ENCODE measurements at regions not wholly inside any gene's neighbourhood (a gene's known extent, or its start where the extent isn't known, plus 50 kb on each side); places are given as distances from the start of the nearest gene placed in this dataset.

GRCh38 chr1:34330061-34330460, 153.4 kb downstream of the C1orf94 start:
- POLR2A ChIA-PET (ENCODE audit: unreplicated experiment), result no interaction called here
- H3K27me3 ChIP-seq (ENCODE audit: insufficient read depth, low read depth), result peaks cover 18% of the 10 kb centered on the region
- CTCF ChIA-PET, result no interaction called here
- H3K4me1 ChIP-seq (replicated peaks; ENCODE audit: insufficient read depth), result no peaks in the 10 kb centered on the region
- no peak for TF ChIP-seq EZH2 (IDR thresholded peaks at IDR 0.05; ENCODE audit: low read depth)
- TF ChIP-seq, protein P1, sequence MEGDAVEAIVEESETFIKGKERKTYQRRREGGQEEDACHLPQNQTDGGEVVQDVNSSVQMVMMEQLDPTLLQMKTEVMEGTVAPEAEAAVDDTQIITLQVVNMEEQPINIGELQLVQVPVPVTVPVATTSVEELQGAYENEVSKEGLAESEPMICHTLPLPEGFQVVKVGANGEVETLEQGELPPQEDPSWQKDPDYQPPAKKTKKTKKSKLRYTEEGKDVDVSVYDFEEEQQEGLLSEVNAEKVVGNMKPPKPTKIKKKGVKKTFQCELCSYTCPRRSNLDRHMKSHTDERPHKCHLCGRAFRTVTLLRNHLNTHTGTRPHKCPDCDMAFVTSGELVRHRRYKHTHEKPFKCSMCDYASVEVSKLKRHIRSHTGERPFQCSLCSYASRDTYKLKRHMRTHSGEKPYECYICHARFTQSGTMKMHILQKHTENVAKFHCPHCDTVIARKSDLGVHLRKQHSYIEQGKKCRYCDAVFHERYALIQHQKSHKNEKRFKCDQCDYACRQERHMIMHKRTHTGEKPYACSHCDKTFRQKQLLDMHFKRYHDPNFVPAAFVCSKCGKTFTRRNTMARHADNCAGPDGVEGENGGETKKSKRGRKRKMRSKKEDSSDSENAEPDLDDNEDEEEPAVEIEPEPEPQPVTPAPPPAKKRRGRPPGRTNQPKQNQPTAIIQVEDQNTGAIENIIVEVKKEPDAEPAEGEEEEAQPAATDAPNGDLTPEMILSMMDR (conservative IDR thresholded peaks at IDR 0.05), result no peak
- BruUV-seq (replicated peaks), result no TSS peak
- no peak overlapping the region for H2AFZ ChIP-seq
- H3K9me2 ChIP-seq (ENCODE audit: insufficient read depth), result no peaks in the 10 kb centered on the region
- no peaks in the 10 kb centered on the region for H4K20me1 ChIP-seq (ENCODE audit: insufficient read depth)
- no peak overlapping the region for H3K27ac ChIP-seq
- DNase-seq, result no peak
- H3K36me3 ChIP-seq (ENCODE audit: low read depth), result no peaks in the 10 kb centered on the region
- intact Hi-C loops (cut with micrococcal nuclease; ENCODE audit: unreplicated experiment), result no loop called here
- H3K4me3 ChIP-seq, result no peak overlapping the region
- H3F3A ChIP-seq (ENCODE audit: insufficient read depth, low read depth), result no peaks in the 10 kb centered on the region
- H3K4me2 ChIP-seq, result no peak overlapping the region
- H3K9me3 ChIP-seq (ENCODE audit: insufficient read depth, low read depth), result no peaks in the 10 kb centered on the region
- no peaks in the 10 kb centered on the region for H3K79me2 ChIP-seq (ENCODE audit: low read depth)

DNA sequence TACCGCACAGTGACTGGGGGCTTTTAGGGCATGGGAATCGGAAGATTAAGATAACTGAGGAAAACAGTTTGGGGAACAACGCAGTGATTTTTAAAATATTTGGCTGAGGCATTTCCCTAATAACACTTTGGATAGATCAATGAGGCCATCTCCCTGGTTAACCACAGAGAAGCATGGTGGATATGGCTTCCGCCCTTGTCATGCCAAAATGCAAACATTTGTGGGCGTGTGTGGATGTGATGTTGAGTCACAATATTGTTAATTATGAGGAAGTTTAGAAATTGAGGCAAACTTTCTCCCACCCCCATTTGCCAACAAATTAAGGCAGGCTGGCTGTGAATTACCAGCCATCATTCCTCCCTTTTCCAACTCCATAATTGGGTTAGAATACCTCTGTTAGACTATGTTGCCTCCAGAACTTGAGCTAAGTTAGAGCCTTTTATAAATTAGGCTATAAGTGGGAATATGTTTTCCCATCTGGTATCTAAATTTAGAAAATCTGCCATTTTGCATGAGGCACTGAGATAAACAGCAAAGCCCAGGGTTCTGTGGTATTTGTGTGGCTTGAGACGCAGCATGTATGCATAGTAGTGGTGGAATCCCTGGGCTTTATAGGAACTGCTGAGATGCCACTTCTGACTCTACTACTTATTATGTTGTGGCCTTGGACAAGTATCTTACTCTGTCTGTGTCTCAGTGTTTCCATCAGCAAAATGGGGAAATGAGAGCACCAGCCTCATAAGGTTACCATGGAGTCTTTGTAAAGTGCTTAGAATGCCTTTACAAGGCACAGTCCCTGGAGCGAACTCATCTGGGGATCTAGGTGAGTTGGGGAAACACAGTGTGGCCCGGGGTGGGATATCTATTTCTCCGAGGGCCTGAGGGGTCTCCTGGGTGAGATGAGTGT, 154.6 kb downstream of the C1orf94 start:
- Histone ChIP-seq H4K20me1 (ENCODE audit: insufficient read depth) (no peaks in the 10 kb centered on the region), H3K9me2 (ENCODE audit: insufficient read depth) (no peaks in the 10 kb centered on the region), H3K4me2 (no peak overlapping the region), H3K4me3 (no peak overlapping the region), H3K9me3 (ENCODE audit: insufficient read depth, low read depth) (no peaks in the 10 kb centered on the region), H3F3A (ENCODE audit: insufficient read depth, low read depth) (no peaks in the 10 kb centered on the region), H3K27ac (no peak overlapping the region), H3K27me3 (ENCODE audit: insufficient read depth, low read depth) (peaks cover 6% of the 10 kb centered on the region), H3K79me2 (ENCODE audit: low read depth) (no peaks in the 10 kb centered on the region), H3K36me3 (ENCODE audit: low read depth) (no peaks in the 10 kb centered on the region), H2AFZ (no peak overlapping the region), H3K4me1 (replicated peaks; ENCODE audit: insufficient read depth) (no peaks in the 10 kb centered on the region)
- intact Hi-C loops (cut with micrococcal nuclease; ENCODE audit: unreplicated experiment), result no loop called here
- DNase-seq, result no peak
- ChIA-PET CTCF (no interaction called here), POLR2A (ENCODE audit: unreplicated experiment) (no interaction called here)
- BruUV-seq (replicated peaks), result no TSS peak
- TF ChIP-seq, protein P1 (conservative IDR thresholded peaks at IDR 0.05), result no peak
- no peak for TF ChIP-seq EZH2 (IDR thresholded peaks at IDR 0.05; ENCODE audit: low read depth)

DNA sequence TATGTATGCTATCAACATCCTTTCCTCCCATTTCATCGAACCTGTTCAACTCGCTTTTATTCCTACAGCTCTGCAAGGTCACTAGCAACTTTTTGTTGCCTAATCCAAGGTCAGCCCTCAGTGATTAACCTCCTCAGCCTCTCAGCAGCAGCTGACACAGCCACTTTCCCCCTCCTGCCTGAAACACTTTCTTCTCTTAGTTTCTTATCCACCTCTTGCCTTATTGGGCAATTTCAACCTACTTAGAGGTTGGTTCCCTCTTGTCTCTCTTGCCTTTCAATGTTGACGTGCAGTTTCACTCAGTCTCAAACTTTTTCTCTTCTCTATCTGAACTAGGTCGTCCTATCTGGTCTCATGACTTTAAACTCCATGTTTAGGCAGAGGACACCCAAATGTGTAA, 156.3 kb downstream of the C1orf94 start:
- no peaks in the 10 kb centered on the region for H3K9me3 ChIP-seq (ENCODE audit: insufficient read depth, low read depth)
- no peak overlapping the region for H3K27ac ChIP-seq
- no peak overlapping the region for H3K4me3 ChIP-seq
- H3K4me1 ChIP-seq (replicated peaks; ENCODE audit: insufficient read depth), result no peaks in the 10 kb centered on the region
- no peaks in the 10 kb centered on the region for H3K79me2 ChIP-seq (ENCODE audit: low read depth)
- ChIA-PET POLR2A (ENCODE audit: unreplicated experiment) (no interaction called here), CTCF (no interaction called here)
- intact Hi-C loops (cut with micrococcal nuclease; ENCODE audit: unreplicated experiment), result no loop called here
- no peaks in the 10 kb centered on the region for H4K20me1 ChIP-seq (ENCODE audit: insufficient read depth)
- H3K27me3 ChIP-seq (ENCODE audit: insufficient read depth, low read depth), result no peaks in the 10 kb centered on the region; the same call in none of the 2 replicates
- TF ChIP-seq, protein P1 (conservative IDR thresholded peaks at IDR 0.05), result no peak
- no peak for TF ChIP-seq EZH2 (IDR thresholded peaks at IDR 0.05; ENCODE audit: low read depth)
- no peak overlapping the region for H2AFZ ChIP-seq
- no peaks in the 10 kb centered on the region for H3K36me3 ChIP-seq (ENCODE audit: low read depth)
- H3K9me2 ChIP-seq (ENCODE audit: insufficient read depth), result no peaks in the 10 kb centered on the region
- DNase-seq, result no peak
- no TSS peak for BruUV-seq (replicated peaks)
- no peaks in the 10 kb centered on the region for H3F3A ChIP-seq (ENCODE audit: insufficient read depth, low read depth)
- no peak overlapping the region for H3K4me2 ChIP-seq

All from PC-9 (cell line).